ENCODE measurements at regions not wholly inside any gene's neighbourhood (a gene's known extent, or its start where the extent isn't known, plus 50 kb on each side); places are given as distances from the start of the nearest gene placed in this dataset.
"Not testable (repeated sequence)": the region's sequence is repeated elsewhere in the genome, so short reads cannot be mapped to it uniquely, and the experiment has no call there.

DNA sequence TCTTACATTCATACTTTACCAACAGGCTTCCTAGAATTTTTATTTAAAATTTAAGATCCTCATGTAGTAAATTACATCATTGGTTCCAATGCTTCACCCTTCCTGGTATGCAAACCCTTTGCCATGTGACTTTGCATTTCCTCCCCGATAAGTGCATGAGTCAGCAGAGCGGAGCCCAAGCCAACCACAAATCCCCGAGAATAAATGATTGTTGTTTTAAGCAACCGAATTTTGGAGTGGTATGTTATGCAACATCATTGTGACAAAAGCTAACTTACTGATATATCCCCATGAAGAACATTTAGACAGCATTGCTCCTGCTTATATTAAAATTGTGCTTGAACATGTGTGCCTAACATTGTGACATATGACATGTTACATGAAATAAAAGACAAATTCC, 199.4 kb upstream of the DDX53 start:
- DNase-seq (ENCODE audit: low read depth) = peak; percentile 54

DNA sequence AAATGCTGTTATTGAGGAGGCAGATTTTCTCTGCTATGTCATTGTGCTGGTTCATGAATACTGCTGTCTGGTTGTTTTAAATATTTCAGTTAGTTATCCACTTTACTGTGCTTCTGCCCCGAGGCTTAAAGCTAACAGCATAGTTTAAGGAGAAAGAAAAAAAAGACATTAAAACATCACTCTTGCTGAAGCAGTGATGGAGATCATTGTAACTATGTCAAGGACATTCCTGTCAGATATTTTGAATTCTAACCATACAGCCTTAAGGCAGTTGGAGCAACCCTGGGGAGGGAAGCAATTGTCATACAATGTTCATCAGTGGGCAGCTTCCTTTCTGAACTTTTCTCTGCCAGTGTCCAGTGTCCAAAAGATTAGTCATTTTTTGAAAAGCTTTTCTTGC, 199.0 kb upstream of the DDX53 start:
- DNase-seq (ENCODE audit: low read depth) = no peak

DNA sequence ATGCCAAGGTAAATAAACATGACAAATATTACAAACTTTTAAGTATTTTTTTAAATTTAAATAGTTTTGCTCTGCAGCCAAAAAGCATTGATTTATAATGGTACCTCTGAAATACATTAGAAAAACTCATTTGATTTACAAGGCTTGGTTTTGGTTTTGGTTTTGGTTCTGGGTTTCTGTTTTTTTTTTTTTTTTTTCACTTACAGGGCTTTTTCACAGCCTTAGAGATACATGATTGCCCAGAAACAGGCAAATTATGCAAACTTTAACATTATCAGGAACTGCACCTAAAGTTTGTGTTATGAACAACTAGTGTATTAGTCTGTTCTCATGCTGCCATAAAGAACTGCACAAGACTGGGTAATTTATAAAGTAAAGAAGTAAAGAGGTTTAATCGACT, 196.4 kb upstream of the DDX53 start:
- DNase-seq (ENCODE audit: low read depth) = no peak

DNA sequence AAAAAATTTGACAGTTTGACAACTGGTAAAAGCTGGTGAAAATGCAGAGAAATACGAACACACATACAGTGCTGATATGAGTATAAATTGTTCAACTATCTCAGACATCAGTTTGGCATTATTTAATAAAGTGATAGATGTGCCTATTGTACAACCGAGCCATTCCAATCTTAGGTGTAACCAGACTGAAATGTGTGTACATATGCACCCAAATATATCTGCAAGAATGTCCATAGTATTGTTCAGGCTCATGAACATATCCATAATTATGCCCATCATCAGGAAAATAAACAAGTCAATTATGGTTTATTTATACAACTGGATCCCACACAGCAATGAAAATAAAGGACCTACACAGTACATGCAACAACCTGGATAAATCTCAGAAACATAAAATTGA, 188.9 kb upstream of the DDX53 start:
- no peak for DNase-seq (ENCODE audit: low read depth)

DNA sequence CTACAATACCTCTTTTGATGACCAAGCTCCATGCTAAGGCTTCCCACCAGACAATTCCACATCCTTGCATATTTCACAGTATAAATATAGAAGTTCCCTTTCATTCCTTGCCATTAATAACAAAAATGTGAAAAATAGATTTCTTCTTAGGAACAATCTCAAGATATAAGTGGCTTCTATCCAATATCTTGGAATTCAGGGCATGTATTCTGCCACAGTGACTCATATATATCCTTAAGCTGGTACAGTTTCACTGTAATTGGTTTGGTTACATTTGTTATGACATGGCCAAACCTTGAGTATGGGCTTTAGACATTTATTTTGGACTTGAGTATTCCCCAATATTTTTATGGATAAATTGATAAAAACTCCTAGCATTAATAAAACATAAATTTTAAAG, 181.7 kb upstream of the DDX53 start:
- DNase-seq (ENCODE audit: low read depth) = no peak

DNA sequence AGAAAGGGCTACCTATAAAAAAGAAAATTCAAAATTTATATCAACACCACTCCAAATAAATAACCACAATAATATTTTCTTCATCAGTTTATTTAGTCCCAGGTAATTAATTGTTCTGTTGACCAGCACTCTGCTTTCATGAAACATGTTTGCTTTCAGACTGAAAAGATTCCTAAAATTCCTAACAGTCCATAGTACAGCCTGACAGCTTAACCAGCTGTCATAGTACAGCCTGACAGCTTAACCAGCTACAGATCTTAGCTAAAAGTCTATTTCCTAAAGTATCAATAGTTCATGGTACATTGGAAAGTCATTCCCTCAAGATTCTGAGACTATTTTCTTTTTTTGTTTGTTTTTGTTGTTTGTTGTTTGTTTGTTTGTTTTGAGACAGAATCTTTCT, 144.1 kb upstream of the DDX53 start:
- DNase-seq (ENCODE audit: low read depth) = no peak

DNA sequence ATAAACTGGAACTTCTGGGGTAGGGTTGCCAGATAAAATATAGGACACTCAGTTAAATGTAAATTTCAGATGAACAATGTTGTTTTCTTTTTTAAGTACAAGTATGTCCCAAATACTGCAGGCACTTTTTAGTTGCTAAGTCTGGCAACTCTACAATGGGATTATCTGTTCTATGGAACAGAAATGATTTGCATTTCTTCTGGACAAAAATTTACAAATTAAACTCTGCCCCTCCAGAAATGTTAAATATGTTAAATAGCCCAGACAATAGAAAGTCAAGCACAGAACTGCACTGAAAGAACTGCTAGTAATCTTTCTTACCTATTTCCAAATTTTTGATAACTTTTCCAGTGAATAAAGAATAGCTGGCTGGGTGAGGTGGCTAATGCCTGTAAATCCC, 140.1 kb upstream of the DDX53 start:
- DNase-seq (ENCODE audit: low read depth) = no peak

DNA sequence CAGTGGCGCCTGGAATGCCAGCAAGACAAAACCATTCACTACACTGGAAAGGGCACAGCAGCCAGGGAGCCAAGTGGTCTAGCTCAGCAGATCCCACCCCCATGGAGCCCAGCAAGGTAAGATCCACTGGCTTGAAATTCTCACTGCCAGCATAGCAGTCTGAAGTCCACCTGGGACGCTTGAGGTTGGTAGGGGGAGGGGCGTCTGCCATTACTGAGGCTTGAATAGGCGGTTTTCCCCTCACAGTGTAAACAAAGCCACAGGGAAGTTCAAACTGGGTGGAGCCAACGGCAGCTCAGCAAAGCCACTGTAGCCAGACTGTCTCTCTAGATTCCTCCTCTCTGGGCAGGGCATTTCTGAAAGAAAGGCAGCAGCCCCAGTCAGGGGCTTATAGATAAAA, 133.0 kb upstream of the DDX53 start:
- DNase-seq (ENCODE audit: low read depth) = not testable (repeated sequence)

DNA sequence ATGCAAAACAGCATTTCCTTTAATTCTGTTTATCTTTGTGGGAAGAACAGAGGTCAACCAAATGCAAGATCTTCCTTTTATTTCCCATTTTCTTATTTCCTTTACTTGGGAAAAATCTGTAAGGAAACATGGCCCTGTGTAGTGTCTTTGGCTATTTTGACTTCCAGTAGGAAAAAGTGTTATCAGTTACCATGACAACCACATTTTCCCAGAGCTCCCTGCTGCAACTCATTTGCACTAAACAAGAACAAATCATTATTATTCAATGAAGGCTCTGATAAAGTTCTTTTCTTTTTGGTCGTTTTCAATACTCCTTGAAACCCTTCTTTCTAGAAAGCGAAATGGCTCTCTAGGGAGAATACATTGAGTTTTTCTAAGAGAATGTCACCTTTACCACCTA, 117.2 kb upstream of the DDX53 start:
- no peak for DNase-seq (ENCODE audit: low read depth)

DNA sequence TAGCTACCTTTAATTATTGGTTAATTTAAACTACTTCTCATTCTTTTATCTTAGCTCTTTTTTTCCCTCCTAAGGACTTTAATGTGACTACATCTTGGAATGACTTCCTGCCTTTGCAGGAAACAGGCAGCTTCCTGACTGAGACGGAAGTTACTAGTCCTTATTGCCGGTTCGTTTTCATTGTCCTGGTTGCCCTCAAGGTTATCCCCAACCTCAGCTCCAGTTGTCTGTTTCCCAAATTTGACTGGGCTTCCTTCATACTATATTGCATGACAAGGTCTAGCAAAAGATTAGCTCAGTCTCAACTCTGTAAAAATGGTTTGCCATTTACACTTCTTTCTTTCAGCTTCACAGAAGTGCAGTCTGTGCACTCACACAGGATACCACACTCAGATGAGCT, 109.9 kb upstream of the DDX53 start:
- DNase-seq (ENCODE audit: low read depth) = no peak

DNA sequence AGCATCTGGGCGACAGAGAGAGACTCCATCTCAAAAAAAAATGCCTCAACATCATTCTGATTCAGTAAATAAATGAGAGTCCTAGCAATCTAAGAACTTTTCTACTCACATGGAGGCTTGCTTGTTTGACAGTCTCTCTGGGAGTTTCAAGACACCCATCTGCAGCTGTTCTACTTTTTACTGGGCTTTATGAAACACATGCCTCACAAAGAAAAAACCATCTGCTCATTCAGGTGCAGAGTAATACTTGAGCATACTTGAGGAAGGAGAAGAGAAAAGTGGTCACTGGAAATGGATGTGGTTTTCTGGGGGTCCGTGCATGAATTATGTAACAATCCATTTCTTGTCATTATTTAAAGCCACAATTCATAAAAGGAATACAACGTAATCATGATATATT, 87.1 kb upstream of the DDX53 start:
- no peak for DNase-seq (ENCODE audit: low read depth)

DNA sequence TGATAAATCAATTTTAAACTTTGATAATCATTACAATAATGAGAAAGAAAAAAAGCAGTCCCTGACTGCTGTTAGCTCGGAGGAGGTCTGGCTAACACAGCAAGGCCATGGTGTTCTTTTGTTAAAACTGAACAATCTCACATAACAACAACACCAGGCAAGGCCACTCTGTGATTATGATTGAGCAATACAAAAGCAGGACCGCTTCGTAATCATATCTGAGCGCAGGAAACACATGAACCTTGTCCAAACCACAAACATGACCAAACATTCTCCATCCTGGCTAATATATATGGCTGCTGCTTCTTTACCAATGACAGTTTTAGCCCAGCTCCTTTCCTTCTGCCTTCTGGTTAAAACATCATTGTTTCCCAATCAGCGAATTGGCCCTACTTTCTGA, 76.8 kb upstream of the DDX53 start:
- peak; percentile 1 for DNase-seq (ENCODE audit: low read depth)

DNA sequence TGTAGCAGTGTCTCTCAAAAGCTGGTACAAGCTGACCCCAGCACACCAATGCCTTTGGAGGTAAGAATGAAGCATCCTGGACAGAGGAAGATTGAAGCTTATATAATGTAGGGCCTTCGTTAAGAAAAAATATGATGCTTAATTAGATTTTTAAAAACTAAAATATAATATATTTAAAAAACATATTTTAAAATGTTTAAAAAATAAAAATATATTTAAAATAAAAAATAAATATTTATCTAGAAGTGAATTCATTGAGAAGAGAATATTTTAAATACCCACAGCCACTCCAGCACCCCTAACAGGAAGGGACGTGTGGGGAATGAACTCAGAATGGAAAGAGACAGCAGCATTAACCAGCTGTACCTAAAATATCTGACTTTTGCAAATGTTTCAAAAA, 65.1 kb upstream of the DDX53 start:
- DNase-seq (ENCODE audit: low read depth) = no peak

DNA sequence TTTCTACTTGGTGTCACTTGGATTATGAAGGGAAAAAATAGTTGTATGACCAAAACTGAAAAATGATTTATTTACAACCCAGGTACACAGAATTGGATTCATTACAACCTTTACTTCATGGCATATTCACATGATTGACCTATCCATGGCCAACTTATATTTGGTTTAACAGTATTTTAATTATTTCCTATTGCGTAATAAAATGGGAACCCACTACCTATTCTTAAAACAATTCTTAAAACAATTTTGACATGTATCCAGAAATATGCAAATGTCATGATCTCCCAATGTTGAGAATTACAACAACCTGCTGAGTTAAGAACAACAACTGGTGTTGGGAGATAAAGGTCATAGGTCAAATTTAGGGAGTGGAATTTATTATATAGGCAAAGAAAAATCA, 54.8 kb upstream of the DDX53 start:
- DNase-seq (ENCODE audit: low read depth) = no peak

Data from HS-27A (cell line).